HepG2 (cell line): ENCODE measurements at regions not wholly inside any gene's neighbourhood (a gene's known extent, or its start where the extent isn't known, plus 50 kb on each side); places are given as distances from the start of the nearest gene placed in this dataset.

ENCODE experiments used
- CEBPB ChIP-seq: IDR thresholded peaks from 2 replicates; pipeline ENCODE4 v1.6.1; 2011; ENCODE audit warnings: low read depth, low read length, improper control_type of control experiment, borderline replicate concordance
- E2F1 ChIP-seq: sonication (generic); formaldehyde crosslinking; IDR thresholded peaks from 2 replicates; pipeline ENCODE4 v1.5.0; 2020; ENCODE audit warnings: missing genetic modification reagents
- EZH2 ChIP-seq: conservative IDR thresholded peaks from 2 replicates; pipeline ENCODE4 v1.6.1; 2012; ENCODE audit warnings: mild to moderate bottlenecking, low read depth, low read length, moderate library complexity
- NFIC ChIP-seq: IDR thresholded peaks from 2 replicates; pipeline ENCODE4 v1.6.1; 2012; ENCODE audit warnings: mild to moderate bottlenecking, low read length, inconsistent platforms
- PHF8 ChIP-seq: sonication (generic); formaldehyde crosslinking; IDR thresholded peaks from 2 replicates; pipeline ENCODE4 v1.5.0; 2020; ENCODE audit warnings: missing genetic modification reagents
- POLR2A ChIP-seq, 2 experiments: IDR thresholded peaks; 2 replicates each; pipeline ENCODE4 v1.6.1; 2011; ENCODE audit warnings: low read depth in 2 of 2, low read length in 2 of 2, mild to moderate bottlenecking in 1 of 2, moderate library complexity in 1 of 2; ENCODE audit not compliant: insufficient read depth in 1 of 2
- SP1 ChIP-seq, 2 experiments: fragments of 450-650 bp in 1 of 2; sonication (generic) in 1 of 2; formaldehyde crosslinking in 1 of 2; IDR thresholded peaks; 2 replicates each; pipeline versions ENCODE4 v1.4.0 to v1.6.1; 2016 to 2020; ENCODE audit warnings: missing genetic modification reagents in 1 of 2

DNA sequence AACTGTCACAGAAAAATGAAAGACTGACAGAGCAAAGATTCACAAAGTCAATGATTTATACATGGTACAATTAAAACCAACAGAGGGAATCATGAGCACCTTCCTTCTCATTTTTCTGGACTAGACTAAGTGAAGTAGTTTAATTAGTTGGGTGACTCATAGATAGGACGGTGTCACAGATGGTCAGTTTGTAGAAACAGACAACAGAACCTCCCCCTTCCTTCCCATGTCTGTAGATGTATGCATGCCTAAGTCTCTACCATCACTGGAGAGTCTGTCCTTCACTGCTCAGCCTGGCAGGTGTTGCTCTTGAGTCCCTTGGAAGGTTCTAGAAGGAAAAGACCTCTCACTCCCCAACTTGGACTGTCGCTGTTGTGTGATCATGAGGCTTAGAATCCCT, 75.4 kb upstream of the EEF1E1 start:
- no peak for TF ChIP-seq CEBPB
- no peak for TF ChIP-seq POLR2A (IDR thresholded peaks at IDR 0.05; ENCODE audit: insufficient read depth in 1 of 2, low read depth in 2 of 2, low read length in 2 of 2)
- no peak for TF ChIP-seq EZH2
- no peak for TF ChIP-seq SP1 (IDR thresholded peaks at IDR 0.05)
- no peak for TF ChIP-seq SP1 (CRISPR knock-in tag; IDR thresholded peaks at IDR 0.05)
- TF ChIP-seq PHF8, result no peak
- TF ChIP-seq E2F1 (CRISPR knock-in tag), result no peak
- TF ChIP-seq NFIC, result no peak
